IMR-90 (cell line): ENCODE measurements at regions not wholly inside any gene's neighbourhood (a gene's known extent, or its start where the extent isn't known, plus 50 kb on each side); places are given as distances from the start of the nearest gene placed in this dataset.

Source experiments
- ATAC-seq: fragments of 200-7000 bp; cut with Tn5 transposase; 2 replicates; pipeline ENCODE4 v1.9.1; 2020; ENCODE audit warnings: low read depth, mild to moderate bottlenecking, moderate library complexity
- BruUV-seq: library from RNA; stranded (reverse); fragments of 400-500 nt; replicated peaks from 2 replicates; lab custom pipeline; 2021; lab: Mats Ljungman, UMichigan
- CTCF ChIA-PET: fragments of 300-600 bp; formaldehyde crosslinking; extraction: SDS; loops from one replicate; lab custom pipeline; 2021; ENCODE audit warnings: antibody characterized with exemption; lab: Yijun Ruan, JAX
- POLR2A ChIA-PET: fragments of 300-600 bp; sonication (Branson Sonifier 250); formaldehyde crosslinking; loops from one replicate; lab custom pipeline; 2022; ENCODE audit warnings: antibody characterized with exemption; ENCODE audit not compliant: unreplicated experiment; lab: Charles Lee
- DNase-seq: peaks from one replicate; pipeline ENCODE4 v3.0.0; 2013
- H2AFZ ChIP-seq: replicated peaks from 2 replicates; pipeline ENCODE3; 2013; ENCODE audit warnings: low read length, mild to moderate bottlenecking; ENCODE audit not compliant: poor library complexity
- H2AK5ac ChIP-seq: 2 replicates; pipeline ENCODE4 v1.6.1; 2013; ENCODE audit warnings: low read depth, low read length, inconsistent platforms
- H2AK9ac ChIP-seq: replicated peaks from 2 replicates; pipeline ENCODE3; 2013; ENCODE audit warnings: mild to moderate bottlenecking, low read depth, low read length, moderate library complexity; ENCODE audit not compliant: poor library complexity
- H2BK120ac ChIP-seq: 2 replicates; pipeline ENCODE4 v1.6.1; 2013; ENCODE audit warnings: low read depth, low read length, inconsistent platforms
- H2BK15ac ChIP-seq: 3 replicates; pipeline ENCODE4 v1.6.1; 2013; ENCODE audit warnings: low read depth, low read length, inconsistent platforms
- H2BK20ac ChIP-seq: 2 replicates; pipeline ENCODE4 v1.6.1; 2013; ENCODE audit warnings: low read depth, mild to moderate bottlenecking, inconsistent platforms, low read length, moderate library complexity
- H2BK5ac ChIP-seq: 2 replicates; pipeline ENCODE4 v1.6.1; 2013; ENCODE audit warnings: mild to moderate bottlenecking, low read depth, low read length, inconsistent platforms; ENCODE audit not compliant: poor library complexity, severe bottlenecking
- H3K14ac ChIP-seq: replicated peaks from 2 replicates; pipeline ENCODE4 v1.6.1; 2013; ENCODE audit warnings: low read depth, low read length, inconsistent platforms
- H3K18ac ChIP-seq: 2 replicates; pipeline ENCODE4 v1.6.1; 2013; ENCODE audit warnings: low read depth, low read length, control low read depth
- H3K23ac ChIP-seq: 2 replicates; pipeline ENCODE4 v1.6.1; 2013; ENCODE audit warnings: low read depth, low read length, inconsistent platforms
- H3K27ac ChIP-seq: 2 replicates; pipeline ENCODE4 v1.5.1; 2013; ENCODE audit warnings: mild to moderate bottlenecking, control low read depth, low read length; ENCODE audit not compliant: insufficient read depth
- H3K27me3 ChIP-seq: 2 replicates; pipeline ENCODE4 v1.6.1; 2013; ENCODE audit warnings: low read length; ENCODE audit not compliant: control insufficient read depth, insufficient read depth
- H3K36me3 ChIP-seq: 2 replicates; pipeline ENCODE4 v1.6.1; 2013; ENCODE audit warnings: low read length, mixed read lengths; ENCODE audit not compliant: control insufficient read depth, insufficient read depth
- H3K4ac ChIP-seq: 2 replicates; pipeline ENCODE4 v1.6.1; 2013; ENCODE audit warnings: low read depth, low read length, inconsistent platforms
- H3K4me1 ChIP-seq: 2 replicates; pipeline ENCODE4 v1.6.1; 2013; ENCODE audit warnings: low read length, mixed read lengths; ENCODE audit not compliant: control insufficient read depth, insufficient read depth
- H3K4me2 ChIP-seq: 2 replicates; pipeline ENCODE4 v1.6.1; 2013; ENCODE audit warnings: low read depth, mild to moderate bottlenecking, control low read depth, low read length, moderate library complexity
- H3K4me3 ChIP-seq: 2 replicates; pipeline ENCODE4 v1.5.1; 2013; ENCODE audit warnings: low read depth, mild to moderate bottlenecking, control low read depth, low read length, moderate library complexity; ENCODE audit not compliant: insufficient read depth
- H3K56ac ChIP-seq: 2 replicates; pipeline ENCODE4 v1.6.1; 2013; ENCODE audit warnings: low read length, inconsistent platforms; ENCODE audit not compliant: insufficient read depth; ENCODE audit errors: extremely low read depth
- H3K79me1 ChIP-seq, 2 experiments: 2 replicates each; pipeline ENCODE4 v1.6.1; 2013; ENCODE audit warnings: low read length in 2 of 2, inconsistent platforms in 1 of 2, low read depth in 1 of 2
- H3K9ac ChIP-seq: 2 replicates; pipeline ENCODE4 v1.6.1; 2013; ENCODE audit warnings: low read depth, low read length, control low read depth
- H3K9me1 ChIP-seq: 2 replicates; pipeline ENCODE4 v1.6.1; 2013; ENCODE audit warnings: low read length, inconsistent platforms; ENCODE audit not compliant: insufficient read depth
- H3K9me3 ChIP-seq: 2 replicates; pipeline ENCODE4 v1.6.1; 2013; ENCODE audit warnings: low read length; ENCODE audit not compliant: control insufficient read depth, insufficient read depth
- H4K20me1 ChIP-seq: 2 replicates; pipeline ENCODE4 v1.6.1; 2013; ENCODE audit warnings: low read length, inconsistent platforms; ENCODE audit not compliant: insufficient read depth
- H4K5ac ChIP-seq: 2 replicates; pipeline ENCODE4 v1.6.1; 2013; ENCODE audit warnings: mild to moderate bottlenecking, low read depth, low read length, control low read depth
- H4K8ac ChIP-seq, 2 experiments: 2 replicates each; pipeline ENCODE4 v1.6.1; 2013; ENCODE audit warnings: low read depth in 2 of 2, low read length in 2 of 2, control low read depth in 1 of 2, inconsistent platforms in 1 of 2
- H4K91ac ChIP-seq: 2 replicates; pipeline ENCODE4 v1.6.1; 2013; ENCODE audit warnings: low read depth, low read length, inconsistent platforms; ENCODE audit not compliant: insufficient read depth
- BHLHE40 ChIP-seq: fragments of 150-350 bp; IDR thresholded peaks from 2 replicates; pipeline ENCODE4 v1.6.1; 2016; ENCODE audit warnings: mild to moderate bottlenecking, low read depth, low read length
- CEBPB ChIP-seq: IDR thresholded peaks from 2 replicates; pipeline ENCODE4 v1.6.1; 2012; ENCODE audit warnings: low read depth, low read length, improper control_type of control experiment
- CHD1 ChIP-seq: IDR thresholded peaks from 2 replicates; pipeline ENCODE4 v1.6.1; 2012; ENCODE audit warnings: low read depth, low read length, improper control_type of control experiment
- FOS ChIP-seq: fragments of 150-350 bp; IDR thresholded peaks from 2 replicates; pipeline ENCODE4 v1.6.1; 2016; ENCODE audit warnings: low read depth, low read length
- MAFK ChIP-seq: IDR thresholded peaks from 2 replicates; pipeline ENCODE4 v1.6.1; 2012; ENCODE audit warnings: low read depth, low read length, improper control_type of control experiment
- MAZ ChIP-seq: IDR thresholded peaks from 2 replicates; pipeline ENCODE4 v1.6.1; 2012; ENCODE audit warnings: low read depth, mild to moderate bottlenecking, low read length, improper control_type of control experiment, moderate library complexity, borderline replicate concordance
- MXI1 ChIP-seq: IDR thresholded peaks from 2 replicates; pipeline ENCODE4 v1.6.1; 2012; ENCODE audit warnings: low read depth, mild to moderate bottlenecking, low read length, moderate library complexity, borderline replicate concordance
- NFE2L2 ChIP-seq: fragments of 150-350 bp; IDR thresholded peaks from 2 replicates; pipeline ENCODE4 v1.6.1; 2016; ENCODE audit warnings: low read depth, mild to moderate bottlenecking, low read length
- POLR2A ChIP-seq: IDR thresholded peaks from 2 replicates; pipeline ENCODE4 v1.6.1; 2012; ENCODE audit warnings: mild to moderate bottlenecking, low read depth, low read length
- RAD21 ChIP-seq: IDR thresholded peaks from 2 replicates; pipeline ENCODE4 v1.6.1; 2012; ENCODE audit warnings: low read length, improper control_type of control experiment
- RCOR1 ChIP-seq: IDR thresholded peaks from 2 replicates; pipeline ENCODE4 v1.6.1; 2012; ENCODE audit warnings: mild to moderate bottlenecking, low read length, improper control_type of control experiment; ENCODE audit not compliant: insufficient replicate concordance
- RFX5 ChIP-seq: IDR thresholded peaks from 2 replicates; pipeline ENCODE4 v1.8.0; 2012; ENCODE audit warnings: low read depth, mild to moderate bottlenecking, low read length, moderate library complexity
- SMC3 ChIP-seq: fragments of 150-350 bp; IDR thresholded peaks from 2 replicates; pipeline ENCODE4 v1.6.1; 2016; ENCODE audit warnings: low read depth, mild to moderate bottlenecking, antibody characterized with exemption, low read length, moderate library complexity
- WGBS, 2 experiments: methylation state at CpG; one replicate each; pipeline versions ENCODE4 v1.1.5 to v1.1.7; 2013; ENCODE audit warnings: missing lambda C conversion rate in 2 of 2; ENCODE audit not compliant: insufficient read length in 1 of 2; ENCODE audit errors: extremely low coverage in 2 of 2; 5-methylcytosine and 5-hydroxymethylcytosine counted together
- dilution Hi-C: fragments of 300-500 bp; cut with HindIII; formaldehyde crosslinking; loops from one replicate; pipeline ENCODE4 v1.14.3; 2018; ENCODE audit warnings: low sequenced_read_pairs; ENCODE audit not compliant: unreplicated experiment
- in situ Hi-C: fragments of 300-500 bp; cut with MboI; formaldehyde crosslinking; loops from 3 replicates; pipeline ENCODE4 v1.14.3; 2019; ENCODE audit warnings: low sequenced_read_pairs, inconsistent platforms, mixed read lengths
- intact Hi-C: fragments of 100-400 bp; cut with micrococcal nuclease; formaldehyde crosslinking; loops from 2 replicates; pipeline ENCODE4 v1.10.0; 2022
- TF ChIP-seq, protein P1 (sequence below): fragments of 150-350 bp; IDR thresholded peaks from 2 replicates; pipeline ENCODE4 v1.6.1; 2016; ENCODE audit warnings: low read depth, mild to moderate bottlenecking, low read length, moderate library complexity, borderline replicate concordance
- TF ChIP-seq, protein P2 (sequence below): fragments of 150-350 bp; IDR thresholded peaks from 2 replicates; pipeline ENCODE4 v1.6.1; 2017; ENCODE audit warnings: mild to moderate bottlenecking, antibody characterized with exemption, low read length, low read depth
- TF ChIP-seq, protein P3 (sequence below): conservative IDR thresholded peaks from 2 replicates; pipeline ENCODE4 v1.5.1; 2012; ENCODE audit warnings: mild to moderate bottlenecking, low read depth, low read length, improper control_type of control experiment

GRCh38 chr3:24043168-24043567 lies 98.1 kb downstream of the NR1D2 start:
- H3K27me3 ChIP-seq = no peaks in the 10 kb centered on the region
- BruUV-seq = no TSS peak
- no CpG with 5 or more reads among the region's 4 CpGs for WGBS, 2 experiments
- no peak overlapping the region for H2BK20ac ChIP-seq
- H3K23ac ChIP-seq = no peak overlapping the region
- H2AFZ ChIP-seq = no peak overlapping the region
- dilution Hi-C loops = no loop called here
- peak overlapping the region; percentile 46; the same call in 1 of the 2 replicates for H3K14ac ChIP-seq
- H3K27ac ChIP-seq = no peak overlapping the region
- H3K56ac ChIP-seq = no peak overlapping the region
- H4K5ac ChIP-seq = no peak overlapping the region
- H3K18ac ChIP-seq = no peak overlapping the region
- in situ Hi-C loops = no loop called here
- no peaks in the 10 kb centered on the region for H3K79me1 ChIP-seq
- intact Hi-C loops = loop anchor here (2.0 kb wide), 1 partner anchor 104 kb away; no protein-coding TSS in a partner anchor
- H2BK15ac ChIP-seq = no peak overlapping the region
- H3K4ac ChIP-seq = no peak overlapping the region
- CTCF ChIA-PET = interaction anchor here (0.6 to 1.1 kb wide), 3 partner anchors 186 to 641 kb away, joined by 3 read pairs; no protein-coding TSS in a partner anchor
- peaks cover 7% of the 10 kb centered on the region for H3K4me1 ChIP-seq
- no peak overlapping the region for H3K4me3 ChIP-seq
- H2AK5ac ChIP-seq = no peak overlapping the region
- no peaks in the 10 kb centered on the region for H3K9me3 ChIP-seq
- H4K20me1 ChIP-seq = no peaks in the 10 kb centered on the region
- no peak overlapping the region for H4K8ac ChIP-seq
- no peak overlapping the region; the same call in 1 of the 2 replicates for H3K4me2 ChIP-seq
- TF ChIP-seq CEBPB = no peak
- no peak for TF ChIP-seq MXI1
- TF ChIP-seq RFX5 = no peak
- no peak for TF ChIP-seq MAFK
- TF ChIP-seq CHD1 = no peak
- TF ChIP-seq RAD21 = no peak
- TF ChIP-seq SMC3 = no peak
- TF ChIP-seq, protein P1, sequence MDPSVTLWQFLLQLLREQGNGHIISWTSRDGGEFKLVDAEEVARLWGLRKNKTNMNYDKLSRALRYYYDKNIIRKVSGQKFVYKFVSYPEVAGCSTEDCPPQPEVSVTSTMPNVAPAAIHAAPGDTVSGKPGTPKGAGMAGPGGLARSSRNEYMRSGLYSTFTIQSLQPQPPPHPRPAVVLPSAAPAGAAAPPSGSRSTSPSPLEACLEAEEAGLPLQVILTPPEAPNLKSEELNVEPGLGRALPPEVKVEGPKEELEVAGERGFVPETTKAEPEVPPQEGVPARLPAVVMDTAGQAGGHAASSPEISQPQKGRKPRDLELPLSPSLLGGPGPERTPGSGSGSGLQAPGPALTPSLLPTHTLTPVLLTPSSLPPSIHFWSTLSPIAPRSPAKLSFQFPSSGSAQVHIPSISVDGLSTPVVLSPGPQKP = no peak
- TF ChIP-seq, protein P2, sequence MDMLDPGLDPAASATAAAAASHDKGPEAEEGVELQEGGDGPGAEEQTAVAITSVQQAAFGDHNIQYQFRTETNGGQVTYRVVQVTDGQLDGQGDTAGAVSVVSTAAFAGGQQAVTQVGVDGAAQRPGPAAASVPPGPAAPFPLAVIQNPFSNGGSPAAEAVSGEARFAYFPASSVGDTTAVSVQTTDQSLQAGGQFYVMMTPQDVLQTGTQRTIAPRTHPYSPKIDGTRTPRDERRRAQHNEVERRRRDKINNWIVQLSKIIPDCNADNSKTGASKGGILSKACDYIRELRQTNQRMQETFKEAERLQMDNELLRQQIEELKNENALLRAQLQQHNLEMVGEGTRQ = no peak
- no peak for TF ChIP-seq BHLHE40
- TF ChIP-seq RCOR1 = no peak
- no peak for TF ChIP-seq POLR2A
- TF ChIP-seq, protein P3, sequence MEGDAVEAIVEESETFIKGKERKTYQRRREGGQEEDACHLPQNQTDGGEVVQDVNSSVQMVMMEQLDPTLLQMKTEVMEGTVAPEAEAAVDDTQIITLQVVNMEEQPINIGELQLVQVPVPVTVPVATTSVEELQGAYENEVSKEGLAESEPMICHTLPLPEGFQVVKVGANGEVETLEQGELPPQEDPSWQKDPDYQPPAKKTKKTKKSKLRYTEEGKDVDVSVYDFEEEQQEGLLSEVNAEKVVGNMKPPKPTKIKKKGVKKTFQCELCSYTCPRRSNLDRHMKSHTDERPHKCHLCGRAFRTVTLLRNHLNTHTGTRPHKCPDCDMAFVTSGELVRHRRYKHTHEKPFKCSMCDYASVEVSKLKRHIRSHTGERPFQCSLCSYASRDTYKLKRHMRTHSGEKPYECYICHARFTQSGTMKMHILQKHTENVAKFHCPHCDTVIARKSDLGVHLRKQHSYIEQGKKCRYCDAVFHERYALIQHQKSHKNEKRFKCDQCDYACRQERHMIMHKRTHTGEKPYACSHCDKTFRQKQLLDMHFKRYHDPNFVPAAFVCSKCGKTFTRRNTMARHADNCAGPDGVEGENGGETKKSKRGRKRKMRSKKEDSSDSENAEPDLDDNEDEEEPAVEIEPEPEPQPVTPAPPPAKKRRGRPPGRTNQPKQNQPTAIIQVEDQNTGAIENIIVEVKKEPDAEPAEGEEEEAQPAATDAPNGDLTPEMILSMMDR = no peak
- TF ChIP-seq FOS = no peak
- no peak for TF ChIP-seq NFE2L2
- no peak for TF ChIP-seq MAZ
- no peak overlapping the region for H3K9ac ChIP-seq
- ATAC-seq = no peak
- no peak overlapping the region for H2BK5ac ChIP-seq
- H3K9me1 ChIP-seq = peaks cover 4% of the 10 kb centered on the region
- POLR2A ChIA-PET = no interaction called here
- H3K36me3 ChIP-seq = no peaks in the 10 kb centered on the region
- no peak overlapping the region for H2AK9ac ChIP-seq
- no peak overlapping the region for H4K91ac ChIP-seq
- DNase-seq = no peak
- H2BK120ac ChIP-seq = no peak overlapping the region
